HG03457 (cell line): ENCODE measurements at regions not wholly inside any gene's neighbourhood (a gene's known extent, or its start where the extent isn't known, plus 50 kb on each side); places are given as distances from the start of the nearest gene placed in this dataset.

Experiments
- ATAC-seq: cut with Tn5 transposase; IDR thresholded peaks from one replicate; pipeline ENCODE4 v1.9.1; 2021; ENCODE audit warnings: moderate number of reproducible peaks; ENCODE audit not compliant: unreplicated experiment

- no peak for ATAC-seq
These were observed 54.4 kb upstream of the RELL1 start for GRCh38 chr4:37740546-37740945.

- no peak for ATAC-seq
These were observed 51.3 kb upstream of the RELL1 start for GRCh38 chr4:37737466-37737865.
